Keratinocyte (primary cell): ENCODE measurements at regions not wholly inside any gene's neighbourhood (a gene's known extent, or its start where the extent isn't known, plus 50 kb on each side); places are given as distances from the start of the nearest gene placed in this dataset.

Experiments used
- DNase-seq: peaks from one replicate; pipeline ENCODE4 v3.0.0-alpha.2; 2011; ENCODE audit warnings: low read depth, missing footprints, low spot score
- FAIRE-seq: peaks from 2 replicates; lab custom pipeline; 2011; peaks lifted over from hg19 to GRCh38; lab: Jason Lieb, UNC
- H2AFZ ChIP-seq: 2 replicates; pipeline ENCODE4 v1.6.0; 2012; ENCODE audit warnings: low read length, control low read depth, inconsistent platforms; ENCODE audit not compliant: control insufficient read depth
- H3K27ac ChIP-seq: 2 replicates; pipeline ENCODE4 v1.5.1; 2011; ENCODE audit warnings: low read length; ENCODE audit not compliant: control insufficient read depth, insufficient read depth
- H3K27me3 ChIP-seq: 3 replicates; pipeline ENCODE4 v1.6.0; 2011; ENCODE audit warnings: low read length; ENCODE audit not compliant: control insufficient read depth, insufficient read depth; ENCODE audit errors: extremely low read depth
- H3K36me3 ChIP-seq, 2 experiments: 2 replicates in 1 of 2; 3 replicates in 1 of 2; pipeline ENCODE4 v1.5.1; 2011; ENCODE audit warnings: low read length in 2 of 2, mild to moderate bottlenecking in 1 of 2; ENCODE audit not compliant: control insufficient read depth in 2 of 2, insufficient read depth in 2 of 2; ENCODE audit errors: extremely low read depth in 1 of 2
- H3K4me1 ChIP-seq: 3 replicates; pipeline ENCODE4 v1.5.1; 2011; ENCODE audit warnings: low read length; ENCODE audit not compliant: control insufficient read depth, insufficient read depth; ENCODE audit errors: extremely low read depth
- H3K4me2 ChIP-seq: 3 replicates; pipeline ENCODE4 v1.6.0; 2011; ENCODE audit warnings: low read depth, low read length; ENCODE audit not compliant: control insufficient read depth, insufficient read depth; ENCODE audit errors: extremely low read depth
- H3K4me3 ChIP-seq, 3 experiments: fragments of 200-600 bp in 1 of 3; sonication (generic) in 1 of 3; 2 replicates in 2 of 3; 3 replicates in 1 of 3; pipeline ENCODE4 v1.5.1; 2011 to 2016; ENCODE audit warnings: low read length in 3 of 3, mild to moderate bottlenecking in 3 of 3, control low read depth in 2 of 3, inconsistent platforms in 1 of 3, low read depth in 1 of 3, mixed read lengths in 1 of 3, mixed run types in 1 of 3, moderate library complexity in 1 of 3; ENCODE audit not compliant: control insufficient read depth in 2 of 3, insufficient read depth in 2 of 3; ENCODE audit errors: extremely low read depth in 1 of 3
- H3K79me2 ChIP-seq: 2 replicates; pipeline ENCODE4 v1.6.0; 2012; ENCODE audit warnings: low read length; ENCODE audit not compliant: control insufficient read depth, insufficient read depth
- H3K9ac ChIP-seq: 3 replicates; pipeline ENCODE4 v1.6.0; 2011; ENCODE audit warnings: low read length; ENCODE audit not compliant: control insufficient read depth, insufficient read depth; ENCODE audit errors: extremely low read depth
- H3K9me1 ChIP-seq: 3 replicates; pipeline ENCODE4 v1.6.0; 2011; ENCODE audit warnings: low read length; ENCODE audit not compliant: control insufficient read depth, insufficient read depth; ENCODE audit errors: extremely low read depth
- H3K9me3 ChIP-seq: 2 replicates; pipeline ENCODE4 v1.5.1; 2012; ENCODE audit warnings: low read depth, low read length; ENCODE audit not compliant: control insufficient read depth
- H4K20me1 ChIP-seq: 3 replicates; pipeline ENCODE4 v1.6.0; 2011; ENCODE audit warnings: low read length; ENCODE audit not compliant: control insufficient read depth, insufficient read depth; ENCODE audit errors: extremely low read depth
- CTCF ChIP-seq, 3 experiments: IDR thresholded peaks in 1 of 3; conservative IDR thresholded peaks in 1 of 3; optimal IDR thresholded peaks in 1 of 3; 2 replicates in 2 of 3; 3 replicates in 1 of 3; pipeline versions ENCODE3 to v1.5.1; 2011; ENCODE audit warnings: low read length in 3 of 3, mild to moderate bottlenecking in 3 of 3, moderate library complexity in 2 of 3, control low read depth in 1 of 3, inconsistent platforms in 1 of 3; ENCODE audit not compliant: insufficient read depth in 2 of 3; ENCODE audit errors: extremely low read depth in 1 of 3
- EZH2 ChIP-seq: IDR thresholded peaks from one replicate; pipeline ENCODE4 v1.6.1; 2012; ENCODE audit warnings: inconsistent platforms, mild to moderate bottlenecking, low read length, moderate library complexity
- dilution Hi-C: fragments of 300-500 bp; cut with MboI; formaldehyde crosslinking; loops from one replicate; pipeline ENCODE4 v1.7.0; 2020; ENCODE audit warnings: low sequenced_read_pairs; ENCODE audit not compliant: extremely low pct_ligation_motif_present

GRCh38 chr22:23405366-23405851, 174.7 kb downstream of the IGLL1 start:
- no peak overlapping the region for H3K4me2 ChIP-seq
- H3K27ac ChIP-seq: no peak overlapping the region
- H3K9me1 ChIP-seq: no peaks in the 10 kb centered on the region
- no peaks in the 10 kb centered on the region for H3K36me3 ChIP-seq
- H3K9ac ChIP-seq: no peak overlapping the region
- H3K4me3 ChIP-seq: no peak overlapping the region
- TF ChIP-seq CTCF (optimal IDR thresholded peaks at IDR 0.05 in 1 of 3, IDR thresholded peaks at IDR 0.05 in 1 of 3, conservative IDR thresholded peaks at IDR 0.05 in 1 of 3; ENCODE audit: extremely low read depth in 1 of 3, insufficient read depth in 2 of 3, low read length in 3 of 3): no peak
- TF ChIP-seq EZH2: no peak
- FAIRE-seq: no peak
- no peaks in the 10 kb centered on the region for H3K27me3 ChIP-seq
- no peaks in the 10 kb centered on the region for H3K79me2 ChIP-seq
- DNase-seq: no peak
- H2AFZ ChIP-seq: no peak overlapping the region
- H3K4me1 ChIP-seq: peaks cover 2% of the 10 kb centered on the region
- no peaks in the 10 kb centered on the region for H4K20me1 ChIP-seq
- dilution Hi-C loops: no loop called here
- H3K9me3 ChIP-seq: no peaks in the 10 kb centered on the region

- Histone ChIP-seq H3K9me1 (no peaks in the 10 kb centered on the region), H3K4me3 (no peak overlapping the region), H3K36me3 (no peaks in the 10 kb centered on the region), H3K79me2 (no peaks in the 10 kb centered on the region), H3K27me3 (no peaks in the 10 kb centered on the region), H3K4me1 (peaks cover 2% of the 10 kb centered on the region), H4K20me1 (no peaks in the 10 kb centered on the region), H3K9me3 (no peaks in the 10 kb centered on the region), H3K9ac (no peak overlapping the region), H3K27ac (no peak overlapping the region), H2AFZ (no peak overlapping the region), H3K4me2 (no peak overlapping the region)
- no peak for DNase-seq
- dilution Hi-C loops: no loop called here
- no peak for TF ChIP-seq CTCF (optimal IDR thresholded peaks at IDR 0.05 in 1 of 3, IDR thresholded peaks at IDR 0.05 in 1 of 3, conservative IDR thresholded peaks at IDR 0.05 in 1 of 3; ENCODE audit: extremely low read depth in 1 of 3, insufficient read depth in 2 of 3, low read length in 3 of 3)
- TF ChIP-seq EZH2: no peak
- no peak for FAIRE-seq
Measured at GRCh38 chr22:23404689-23405365, 175.3 kb downstream of the IGLL1 start.
